Stomach smooth muscle (tissue), 2 donors: ENCODE measurements at regions not wholly inside any gene's neighbourhood (a gene's known extent, or its start where the extent isn't known, plus 50 kb on each side); places are given as distances from the start of the nearest gene placed in this dataset.

Experiments
- H3K27ac ChIP-seq: one replicate; pipeline ENCODE4 v1.7.0; 2013; ENCODE audit warnings: mild to moderate bottlenecking, low read length, inconsistent platforms
- H3K27me3 ChIP-seq, 2 donors: one replicate each; pipeline ENCODE4 v1.7.0; 2013; ENCODE audit warnings: low read length in 2 of 2; ENCODE audit not compliant: insufficient read depth in 2 of 2, control insufficient read depth in 1 of 2
- H3K36me3 ChIP-seq, 2 donors: one replicate each; pipeline ENCODE4 v1.7.0; 2013; ENCODE audit warnings: low read length in 2 of 2; ENCODE audit not compliant: control insufficient read depth in 2 of 2, insufficient read depth in 2 of 2
- H3K4me1 ChIP-seq: one replicate; pipeline ENCODE4 v1.7.0; 2013; ENCODE audit warnings: low read length; ENCODE audit not compliant: control insufficient read depth, insufficient read depth
- H3K4me3 ChIP-seq, 2 donors: one replicate each; pipeline ENCODE4 v1.7.0; 2013; ENCODE audit warnings: low read length in 2 of 2
- H3K9ac ChIP-seq, 2 donors: one replicate each; pipeline ENCODE4 v1.7.0; 2013; ENCODE audit warnings: low read length in 2 of 2, mild to moderate bottlenecking in 1 of 2
- H3K9me3 ChIP-seq, 2 donors: one replicate each; pipeline ENCODE4 v1.7.0; 2013; ENCODE audit warnings: low read length in 2 of 2; ENCODE audit not compliant: control insufficient read depth in 2 of 2
- donor health status: healthy.
- donor health status: Pancreatic carcinoma.

DNA sequence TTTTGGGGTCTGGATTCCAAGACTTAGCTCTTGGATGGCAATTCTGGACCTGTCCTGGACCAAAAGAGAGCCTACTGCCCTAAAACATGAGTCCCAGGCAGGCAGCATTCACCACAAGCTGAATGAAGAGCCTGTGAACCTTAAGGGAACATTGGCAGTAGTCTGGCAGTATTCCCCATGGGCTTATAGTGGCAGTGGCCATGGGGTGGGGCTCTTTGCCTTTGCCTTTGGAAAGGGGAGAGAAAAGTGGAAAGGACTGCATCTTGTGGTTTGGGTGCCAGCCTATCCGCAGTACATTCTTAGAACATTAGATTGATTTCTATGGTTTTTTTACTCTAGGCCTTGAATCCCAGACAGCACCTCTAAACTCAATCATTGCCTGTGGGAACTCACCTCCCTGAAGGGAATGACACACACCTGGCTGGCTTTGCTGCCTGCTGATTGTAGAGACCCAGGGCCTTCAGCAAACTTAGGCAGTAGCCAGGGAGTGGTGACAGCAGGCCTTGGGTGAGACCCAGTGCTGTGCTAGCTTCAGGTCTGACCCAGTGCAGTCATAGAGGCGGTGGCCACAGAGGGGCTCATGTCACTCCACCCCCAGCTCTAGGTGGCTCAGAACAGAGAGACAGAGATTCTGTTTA is 216.3 kb downstream of the CETN3 start:
- H3K9me3 ChIP-seq: no peaks in the 10 kb centered on the region
- no peak overlapping the region for H3K4me3 ChIP-seq
- H3K36me3 ChIP-seq: no peaks in the 10 kb centered on the region
- H3K4me1 ChIP-seq: no peaks in the 10 kb centered on the region
- H3K27ac ChIP-seq: no peak overlapping the region
- H3K27me3 ChIP-seq: no peaks in the 10 kb centered on the region
- no peak overlapping the region for H3K9ac ChIP-seq

DNA sequence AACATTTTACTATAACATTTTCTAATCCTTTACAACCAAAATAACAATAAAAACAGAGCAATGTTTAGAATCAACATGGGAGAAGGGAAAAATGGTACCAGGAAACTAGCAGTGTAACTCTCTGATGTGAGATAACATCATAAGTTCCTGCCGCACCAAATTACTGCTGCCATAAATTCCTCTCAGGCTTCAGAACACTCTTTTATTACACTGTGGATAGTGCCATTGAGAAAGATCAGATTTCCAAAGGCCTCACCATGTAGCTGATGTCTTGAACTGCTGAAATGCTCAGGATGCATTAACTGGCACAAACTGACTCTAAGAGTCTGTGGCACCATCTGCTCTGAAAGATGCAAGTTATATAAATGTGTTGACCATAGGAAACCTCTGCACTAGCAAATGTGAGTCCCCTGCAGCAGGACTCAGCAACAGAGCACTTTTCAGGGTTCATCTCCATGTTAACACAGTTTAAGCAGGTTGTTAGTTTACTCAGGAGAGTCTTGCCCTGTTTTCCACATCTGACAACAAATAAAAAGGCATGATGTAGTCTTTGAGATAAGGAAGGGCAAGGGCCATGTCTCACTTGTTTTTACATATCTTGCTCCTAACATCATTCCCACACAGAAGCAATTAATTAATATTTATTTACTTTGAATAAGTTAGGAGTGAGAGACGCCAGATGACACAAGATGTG is 218.1 kb downstream of the CETN3 start:
- Histone ChIP-seq H3K9ac (no peak overlapping the region), H3K36me3 (no peaks in the 10 kb centered on the region), H3K4me3 (no peak overlapping the region), H3K4me1 (no peaks in the 10 kb centered on the region), H3K27ac (no peak overlapping the region), H3K9me3 (no peaks in the 10 kb centered on the region), H3K27me3 (no peaks in the 10 kb centered on the region)

GRCh38 chr5:90185897-90186468 is 223.6 kb downstream of the CETN3 start:
- no peaks in the 10 kb centered on the region for H3K36me3 ChIP-seq
- no peak overlapping the region for H3K27ac ChIP-seq
- no peaks in the 10 kb centered on the region for H3K9me3 ChIP-seq
- no peak overlapping the region for H3K4me3 ChIP-seq
- H3K27me3 ChIP-seq: no peaks in the 10 kb centered on the region
- H3K9ac ChIP-seq: no peak overlapping the region
- no peaks in the 10 kb centered on the region for H3K4me1 ChIP-seq

DNA sequence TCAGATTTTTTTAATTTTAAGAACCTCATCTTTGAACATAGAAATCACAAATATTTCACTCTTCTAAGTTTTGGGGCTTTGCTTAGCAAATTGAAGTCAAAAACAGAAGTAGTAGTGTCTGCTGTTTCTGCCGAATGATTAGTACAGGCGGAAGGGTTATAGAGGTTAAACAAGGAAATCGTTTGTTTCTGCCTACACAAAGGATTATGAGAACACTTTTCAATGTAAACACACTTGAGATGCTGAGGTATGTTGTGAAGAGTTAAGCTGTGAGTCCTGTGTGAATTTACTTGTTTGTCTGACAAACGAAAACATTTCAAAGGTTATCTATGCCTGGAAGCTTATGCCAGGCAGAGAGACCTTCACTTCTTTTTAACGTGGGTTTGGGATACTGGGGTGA is 224.8 kb downstream of the CETN3 start:
- no peak overlapping the region for H3K9ac ChIP-seq
- H3K27me3 ChIP-seq: no peaks in the 10 kb centered on the region
- no peaks in the 10 kb centered on the region for H3K4me1 ChIP-seq
- no peaks in the 10 kb centered on the region for H3K36me3 ChIP-seq
- H3K9me3 ChIP-seq: no peaks in the 10 kb centered on the region
- no peak overlapping the region for H3K27ac ChIP-seq
- no peak overlapping the region for H3K4me3 ChIP-seq

DNA sequence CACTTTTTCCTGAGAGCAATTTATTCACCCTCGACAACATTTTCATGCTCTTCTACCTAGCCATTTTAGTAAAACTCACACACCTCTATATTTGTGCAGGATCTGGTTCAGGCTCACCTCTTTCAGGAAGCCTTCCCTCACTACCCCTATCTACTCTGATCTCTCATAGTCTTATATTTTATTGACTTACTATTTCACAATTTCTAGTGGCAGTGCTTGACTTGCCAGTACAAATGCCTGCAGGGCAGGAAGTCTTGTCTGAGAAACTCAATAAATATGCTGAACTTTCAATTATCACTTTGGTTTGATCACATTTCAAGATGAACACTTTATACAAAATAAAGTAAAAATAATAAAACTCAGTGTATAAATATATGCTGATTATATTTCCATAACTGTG is 226.8 kb downstream of the CETN3 start:
- Histone ChIP-seq H3K4me3 (no peak overlapping the region), H3K9me3 (no peaks in the 10 kb centered on the region), H3K9ac (no peak overlapping the region), H3K27me3 (no peaks in the 10 kb centered on the region), H3K4me1 (no peaks in the 10 kb centered on the region), H3K36me3 (no peaks in the 10 kb centered on the region), H3K27ac (no peak overlapping the region)

DNA sequence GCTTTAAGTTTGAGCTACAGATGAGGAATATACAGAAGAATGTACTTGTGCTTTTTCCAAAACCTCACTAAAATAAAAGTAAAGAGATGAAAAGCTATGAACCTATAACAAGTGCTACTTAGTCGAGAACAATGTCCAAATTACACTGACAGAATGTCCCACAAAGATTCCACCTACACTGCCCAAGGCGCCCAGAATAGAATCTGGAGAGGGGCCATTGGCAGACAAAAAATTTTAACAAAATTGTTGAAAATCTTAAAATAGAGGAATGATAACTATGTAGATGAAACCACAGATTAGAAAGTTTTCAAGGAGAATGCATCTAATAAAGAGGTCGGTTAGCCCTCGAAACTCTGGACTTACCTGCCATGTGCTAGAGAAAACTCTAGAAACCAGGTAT is 235.3 kb downstream of the CETN3 start:
- Histone ChIP-seq H3K9ac (no peak overlapping the region), H3K36me3 (no peaks in the 10 kb centered on the region), H3K4me1 (no peaks in the 10 kb centered on the region), H3K9me3 (no peaks in the 10 kb centered on the region), H3K27ac (no peak overlapping the region), H3K4me3 (no peak overlapping the region), H3K27me3 (no peaks in the 10 kb centered on the region)

GRCh38 chr5:90173299-90174030 is 236.1 kb downstream of the CETN3 start:
- Histone ChIP-seq H3K9ac (no peak overlapping the region), H3K27ac (no peak overlapping the region), H3K4me3 (no peak overlapping the region), H3K36me3 (no peaks in the 10 kb centered on the region), H3K27me3 (no peaks in the 10 kb centered on the region), H3K4me1 (no peaks in the 10 kb centered on the region), H3K9me3 (no peaks in the 10 kb centered on the region)

DNA sequence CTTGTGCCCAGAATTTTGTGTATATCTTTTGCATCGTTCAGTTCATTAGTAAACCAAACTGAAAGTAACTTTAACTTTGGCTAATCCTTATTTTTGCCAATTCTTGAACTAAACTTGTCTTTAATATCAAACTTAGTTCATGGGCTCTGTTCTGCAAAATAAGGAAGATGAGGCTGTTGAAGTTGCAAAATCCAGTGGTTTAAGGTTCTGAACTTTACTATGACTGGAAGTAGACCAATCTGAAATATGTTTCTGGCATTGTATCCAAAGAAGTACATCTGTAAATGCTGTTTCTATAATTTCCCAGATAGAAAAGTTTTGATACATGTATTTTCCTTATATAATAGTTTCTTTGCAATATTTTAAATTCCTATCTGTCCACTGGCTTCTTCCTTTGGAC is 238.1 kb downstream of the CETN3 start:
- Histone ChIP-seq H3K27me3 (no peaks in the 10 kb centered on the region), H3K9me3 (no peaks in the 10 kb centered on the region), H3K9ac (no peak overlapping the region), H3K4me1 (no peaks in the 10 kb centered on the region), H3K27ac (no peak overlapping the region), H3K4me3 (no peak overlapping the region), H3K36me3 (no peaks in the 10 kb centered on the region)

- no peak overlapping the region for H3K27ac ChIP-seq
- no peaks in the 10 kb centered on the region for H3K4me1 ChIP-seq
- H3K36me3 ChIP-seq: no peaks in the 10 kb centered on the region
These were observed 239.3 kb downstream of the CETN3 start for GRCh38 chr5:90170261-90170660.

DNA sequence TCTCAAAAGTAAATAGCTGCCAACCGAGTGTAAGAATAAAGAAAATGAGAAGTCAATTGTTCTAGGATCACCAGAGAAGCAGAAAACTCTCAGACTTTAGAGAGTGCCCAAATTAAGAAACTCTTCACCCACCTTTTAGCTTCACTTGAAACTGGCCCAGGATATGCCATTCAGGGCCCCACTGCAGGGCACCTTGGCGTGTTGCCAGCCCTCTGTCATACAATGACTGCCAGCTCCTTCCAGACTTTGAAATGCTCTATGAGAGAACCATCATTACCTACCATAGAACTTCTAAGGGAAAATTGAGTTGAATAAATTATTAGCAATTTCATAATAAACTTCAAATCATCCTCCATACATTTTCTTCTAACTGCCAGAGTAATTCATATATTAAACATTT is 240.5 kb downstream of the CETN3 start:
- Histone ChIP-seq H3K9ac (no peak overlapping the region), H3K36me3 (no peaks in the 10 kb centered on the region), H3K9me3 (no peaks in the 10 kb centered on the region), H3K4me3 (no peak overlapping the region), H3K4me1 (no peaks in the 10 kb centered on the region), H3K27me3 (no peaks in the 10 kb centered on the region), H3K27ac (no peak overlapping the region)

More at GRCh38 chr5:90170261-90170660, 239.3 kb downstream of the CETN3 start:
- no peaks in the 10 kb centered on the region for H3K9me3 ChIP-seq
- H3K27me3 ChIP-seq: no peaks in the 10 kb centered on the region
- H3K4me3 ChIP-seq: no peak overlapping the region
- H3K9ac ChIP-seq: no peak overlapping the region
